WTC11 (cell line): ENCODE measurements at regions not wholly inside any gene's neighbourhood (a gene's known extent, or its start where the extent isn't known, plus 50 kb on each side); places are given as distances from the start of the nearest gene placed in this dataset.
A peak's percentile ranks its signal among the peaks of the same experiment; 100 is the strongest.

Experiments used
- ATAC-seq: fragments of 200-7000 bp; cut with Tn5 transposase; 2 replicates; pipeline ENCODE4 v1.10.0; 2021; ENCODE audit warnings: mild to moderate bottlenecking, moderate library complexity
- CTCF ChIA-PET: fragments of 300-600 bp; sonication (Branson Sonifier 250); formaldehyde crosslinking; loops from one replicate; lab custom pipeline; 2021; ENCODE audit warnings: antibody characterized with exemption; lab: Charles Lee
- POLR2A ChIA-PET: fragments of 350-600 bp; sonication (Branson Sonifier 250); formaldehyde crosslinking; loops from one replicate; lab custom pipeline; 2021; ENCODE audit warnings: antibody characterized with exemption; lab: Charles Lee
- DNase-seq: peaks from one replicate; pipeline ENCODE4 v3.0.0; 2021; ENCODE audit warnings: low spot score
- H3K27ac Mint-ChIP-seq: 2 replicates; pipeline ENCODE4 v1.8.0; 2021; ENCODE audit warnings: mixed read lengths
- H3K27me3 Mint-ChIP-seq: 2 replicates; pipeline ENCODE4 v1.8.0; 2021; ENCODE audit warnings: low read depth, mild to moderate bottlenecking, moderate library complexity, mixed read lengths
- H3K36me3 Mint-ChIP-seq: 2 replicates; pipeline ENCODE4 v1.8.0; 2021; ENCODE audit warnings: mixed read lengths
- H3K4me1 Mint-ChIP-seq: 2 replicates; pipeline ENCODE4 v1.8.0; 2022; ENCODE audit warnings: mixed read lengths
- H3K4me3 Mint-ChIP-seq: 2 replicates; pipeline ENCODE4 v1.8.0; 2021; ENCODE audit warnings: mild to moderate bottlenecking, moderate library complexity, mixed read lengths
- H3K9me3 Mint-ChIP-seq: 2 replicates; pipeline ENCODE4 v1.8.0; 2021; ENCODE audit warnings: mixed read lengths
- ATF2 ChIP-seq: sonication (generic); formaldehyde crosslinking; IDR thresholded peaks from 2 replicates; pipeline ENCODE4 v1.8.1; 2022; ENCODE audit warnings: low read depth, missing genetic modification reagents, borderline replicate concordance
- E2F4 ChIP-seq: sonication (generic); formaldehyde crosslinking; IDR thresholded peaks from 2 replicates; pipeline ENCODE4 v1.8.1; 2022; ENCODE audit warnings: low read depth, mild to moderate bottlenecking, moderate library complexity, missing genetic modification reagents, borderline replicate concordance
- JUN ChIP-seq: sonication (generic); formaldehyde crosslinking; IDR thresholded peaks from 2 replicates; pipeline ENCODE4 v1.8.0; 2023; ENCODE audit warnings: mild to moderate bottlenecking, missing genetic modification reagents
- NR3C1 ChIP-seq: sonication (generic); formaldehyde crosslinking; conservative IDR thresholded peaks from 2 replicates; pipeline ENCODE4 v1.8.1; 2023; ENCODE audit warnings: low read depth, mild to moderate bottlenecking, missing genetic modification reagents
- PRRX2 ChIP-seq: fragments of 250-450 bp; sonication (Bioruptor Pico); IDR thresholded peaks from 2 replicates; pipeline ENCODE4 v1.8.0; 2021; ENCODE audit warnings: mild to moderate bottlenecking
- RORB ChIP-seq: fragments of 250-450 bp; sonication (Bioruptor Pico); IDR thresholded peaks from 2 replicates; pipeline ENCODE4 v1.9.0; 2021; ENCODE audit warnings: mild to moderate bottlenecking
- TEAD4 ChIP-seq: sonication (generic); formaldehyde crosslinking; IDR thresholded peaks from 2 replicates; pipeline ENCODE4 v1.8.0; 2022; ENCODE audit warnings: mild to moderate bottlenecking, missing genetic modification reagents
- ZNF317 ChIP-seq: sonication (generic); formaldehyde crosslinking; IDR thresholded peaks from 2 replicates; pipeline ENCODE4 v1.8.1; 2023; ENCODE audit warnings: low read depth, mild to moderate bottlenecking, moderate library complexity, missing genetic modification reagents, borderline replicate concordance
- ZNF416 ChIP-seq: fragments of 250-450 bp; sonication (Bioruptor Pico); IDR thresholded peaks from 2 replicates; pipeline ENCODE4 v1.9.0; 2021; ENCODE audit warnings: mild to moderate bottlenecking, inconsistent platforms
- ZNF423 ChIP-seq: fragments of 250-450 bp; sonication (Bioruptor Pico); IDR thresholded peaks from 2 replicates; pipeline ENCODE4 v2.1.2; 2022; ENCODE audit warnings: mild to moderate bottlenecking, moderate library complexity
- ZNF532 ChIP-seq: fragments of 250-450 bp; sonication (Bioruptor Pico); IDR thresholded peaks from 2 replicates; pipeline ENCODE4 v1.9.0; 2021; ENCODE audit warnings: mild to moderate bottlenecking, borderline replicate concordance
- TF ChIP-seq, protein P1 (sequence below): sonication (generic); formaldehyde crosslinking; IDR thresholded peaks from 2 replicates; pipeline ENCODE4 v1.8.0; 2023; ENCODE audit warnings: mild to moderate bottlenecking, missing genetic modification reagents
- TF ChIP-seq, protein P2 (sequence below): sonication (generic); formaldehyde crosslinking; IDR thresholded peaks from 2 replicates; pipeline ENCODE4 v1.8.0; 2022; ENCODE audit warnings: mild to moderate bottlenecking, missing genetic modification reagents
- TF ChIP-seq, protein P3 (sequence below): fragments of 250-450 bp; sonication (Bioruptor Pico); IDR thresholded peaks from 2 replicates; pipeline ENCODE4 v1.9.0; 2021; ENCODE audit warnings: moderate library complexity, mild to moderate bottlenecking, inconsistent platforms, borderline replicate concordance
- TF ChIP-seq, protein P4 (sequence below): sonication (generic); formaldehyde crosslinking; IDR thresholded peaks from 2 replicates; pipeline ENCODE4 v1.8.1; 2023; ENCODE audit warnings: mild to moderate bottlenecking, missing genetic modification reagents
- TF ChIP-seq, protein P5 (sequence below): fragments of 200-600 bp; IDR thresholded peaks from 2 replicates; pipeline ENCODE4 v1.8.0; 2022; ENCODE audit warnings: antibody characterized with exemption

DNA sequence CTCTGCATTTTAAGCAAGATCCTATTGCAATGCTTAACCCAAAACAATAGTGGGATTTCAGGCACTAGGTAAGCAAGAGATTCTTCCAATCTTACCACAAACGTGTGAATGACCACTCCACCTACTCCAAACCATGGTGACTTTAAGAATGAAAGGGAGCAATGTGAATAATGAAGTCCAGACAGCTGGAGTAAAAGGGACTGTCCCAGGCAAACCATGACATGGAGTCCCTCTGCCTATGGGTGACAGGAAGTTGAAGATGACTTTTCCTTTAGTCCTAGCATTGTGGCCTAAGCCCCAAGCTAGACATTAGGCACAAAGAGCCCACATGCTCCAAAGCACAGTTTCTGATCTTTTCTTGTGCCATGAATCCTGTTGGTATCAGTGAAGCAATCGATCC is 179.0 kb downstream of the SHQ1 start:
- ATAC-seq (no peak), DNase-seq (no peak)
- peaks cover 7% of the 10 kb centered on the region for H3K4me1 Mint-ChIP-seq
- POLR2A ChIA-PET = no interaction called here
- H3K27ac Mint-ChIP-seq = no peak overlapping the region
- no peak for TF ChIP-seq NR3C1 (CRISPR knock-in tag)
- TF ChIP-seq, protein P1, sequence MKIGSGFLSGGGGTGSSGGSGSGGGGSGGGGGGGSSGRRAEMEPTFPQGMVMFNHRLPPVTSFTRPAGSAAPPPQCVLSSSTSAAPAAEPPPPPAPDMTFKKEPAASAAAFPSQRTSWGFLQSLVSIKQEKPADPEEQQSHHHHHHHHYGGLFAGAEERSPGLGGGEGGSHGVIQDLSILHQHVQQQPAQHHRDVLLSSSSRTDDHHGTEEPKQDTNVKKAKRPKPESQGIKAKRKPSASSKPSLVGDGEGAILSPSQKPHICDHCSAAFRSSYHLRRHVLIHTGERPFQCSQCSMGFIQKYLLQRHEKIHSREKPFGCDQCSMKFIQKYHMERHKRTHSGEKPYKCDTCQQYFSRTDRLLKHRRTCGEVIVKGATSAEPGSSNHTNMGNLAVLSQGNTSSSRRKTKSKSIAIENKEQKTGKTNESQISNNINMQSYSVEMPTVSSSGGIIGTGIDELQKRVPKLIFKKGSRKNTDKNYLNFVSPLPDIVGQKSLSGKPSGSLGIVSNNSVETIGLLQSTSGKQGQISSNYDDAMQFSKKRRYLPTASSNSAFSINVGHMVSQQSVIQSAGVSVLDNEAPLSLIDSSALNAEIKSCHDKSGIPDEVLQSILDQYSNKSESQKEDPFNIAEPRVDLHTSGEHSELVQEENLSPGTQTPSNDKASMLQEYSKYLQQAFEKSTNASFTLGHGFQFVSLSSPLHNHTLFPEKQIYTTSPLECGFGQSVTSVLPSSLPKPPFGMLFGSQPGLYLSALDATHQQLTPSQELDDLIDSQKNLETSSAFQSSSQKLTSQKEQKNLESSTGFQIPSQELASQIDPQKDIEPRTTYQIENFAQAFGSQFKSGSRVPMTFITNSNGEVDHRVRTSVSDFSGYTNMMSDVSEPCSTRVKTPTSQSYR = no peak
- no peak for TF ChIP-seq ATF2 (CRISPR knock-in tag)
- TF ChIP-seq JUN (CRISPR knock-in tag) = no peak
- TF ChIP-seq RORB (CRISPR knock-in tag) = no peak
- no peak for TF ChIP-seq ZNF423 (CRISPR knock-in tag)
- TF ChIP-seq, protein P2, sequence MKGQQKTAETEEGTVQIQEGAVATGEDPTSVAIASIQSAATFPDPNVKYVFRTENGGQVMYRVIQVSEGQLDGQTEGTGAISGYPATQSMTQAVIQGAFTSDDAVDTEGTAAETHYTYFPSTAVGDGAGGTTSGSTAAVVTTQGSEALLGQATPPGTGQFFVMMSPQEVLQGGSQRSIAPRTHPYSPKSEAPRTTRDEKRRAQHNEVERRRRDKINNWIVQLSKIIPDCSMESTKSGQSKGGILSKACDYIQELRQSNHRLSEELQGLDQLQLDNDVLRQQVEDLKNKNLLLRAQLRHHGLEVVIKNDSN (CRISPR knock-in tag) = no peak
- TF ChIP-seq, protein P3, sequence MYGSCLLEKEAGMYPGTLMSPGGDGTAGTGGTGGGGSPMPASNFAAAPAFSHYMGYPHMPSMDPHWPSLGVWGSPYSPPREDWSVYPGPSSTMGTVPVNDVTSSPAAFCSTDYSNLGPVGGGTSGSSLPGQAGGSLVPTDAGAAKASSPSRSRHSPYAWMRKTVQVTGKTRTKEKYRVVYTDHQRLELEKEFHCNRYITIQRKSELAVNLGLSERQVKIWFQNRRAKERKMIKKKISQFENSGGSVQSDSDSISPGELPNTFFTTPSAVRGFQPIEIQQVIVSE (CRISPR knock-in tag) = no peak
- TF ChIP-seq PRRX2 (CRISPR knock-in tag) = no peak
- TF ChIP-seq, protein P4, sequence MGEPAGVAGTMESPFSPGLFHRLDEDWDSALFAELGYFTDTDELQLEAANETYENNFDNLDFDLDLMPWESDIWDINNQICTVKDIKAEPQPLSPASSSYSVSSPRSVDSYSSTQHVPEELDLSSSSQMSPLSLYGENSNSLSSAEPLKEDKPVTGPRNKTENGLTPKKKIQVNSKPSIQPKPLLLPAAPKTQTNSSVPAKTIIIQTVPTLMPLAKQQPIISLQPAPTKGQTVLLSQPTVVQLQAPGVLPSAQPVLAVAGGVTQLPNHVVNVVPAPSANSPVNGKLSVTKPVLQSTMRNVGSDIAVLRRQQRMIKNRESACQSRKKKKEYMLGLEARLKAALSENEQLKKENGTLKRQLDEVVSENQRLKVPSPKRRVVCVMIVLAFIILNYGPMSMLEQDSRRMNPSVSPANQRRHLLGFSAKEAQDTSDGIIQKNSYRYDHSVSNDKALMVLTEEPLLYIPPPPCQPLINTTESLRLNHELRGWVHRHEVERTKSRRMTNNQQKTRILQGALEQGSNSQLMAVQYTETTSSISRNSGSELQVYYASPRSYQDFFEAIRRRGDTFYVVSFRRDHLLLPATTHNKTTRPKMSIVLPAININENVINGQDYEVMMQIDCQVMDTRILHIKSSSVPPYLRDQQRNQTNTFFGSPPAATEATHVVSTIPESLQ (CRISPR knock-in tag) = no peak
- no peak for TF ChIP-seq E2F4 (CRISPR knock-in tag)
- TF ChIP-seq ZNF416 (CRISPR knock-in tag) = no peak
- no peak for TF ChIP-seq ZNF317
- no peak for TF ChIP-seq TEAD4 (CRISPR knock-in tag)
- no peaks in the 10 kb centered on the region for H3K27me3 Mint-ChIP-seq
- CTCF ChIA-PET = no interaction called here
- no peaks in the 10 kb centered on the region for H3K36me3 Mint-ChIP-seq
- peaks cover 5% of the 10 kb centered on the region for H3K9me3 Mint-ChIP-seq
- no peak overlapping the region for H3K4me3 Mint-ChIP-seq

- Mint-ChIP-seq H3K4me3 (no peak overlapping the region), H3K9me3 (peaks cover 5% of the 10 kb centered on the region), H3K27ac (no peak overlapping the region), H3K4me1 (peaks cover 7% of the 10 kb centered on the region), H3K36me3 (no peaks in the 10 kb centered on the region), H3K27me3 (no peaks in the 10 kb centered on the region)
- DNase-seq = no peak
- ChIA-PET CTCF (interaction anchor here (0.7 to 2.9 kb wide), 30 partner anchors 9 to 791 kb away, joined by 3 to 35 read pairs (median 4); partner anchors contain the start of gene SHQ1), POLR2A (interaction anchor here (0.7 to 0.9 kb wide), 2 partner anchors 103 to 156 kb away, joined by 4 to 5 read pairs; no protein-coding TSS in a partner anchor)
- no peak for ATAC-seq
- TF ChIP-seq ZNF532 = no peak
- TF ChIP-seq, protein P5, sequence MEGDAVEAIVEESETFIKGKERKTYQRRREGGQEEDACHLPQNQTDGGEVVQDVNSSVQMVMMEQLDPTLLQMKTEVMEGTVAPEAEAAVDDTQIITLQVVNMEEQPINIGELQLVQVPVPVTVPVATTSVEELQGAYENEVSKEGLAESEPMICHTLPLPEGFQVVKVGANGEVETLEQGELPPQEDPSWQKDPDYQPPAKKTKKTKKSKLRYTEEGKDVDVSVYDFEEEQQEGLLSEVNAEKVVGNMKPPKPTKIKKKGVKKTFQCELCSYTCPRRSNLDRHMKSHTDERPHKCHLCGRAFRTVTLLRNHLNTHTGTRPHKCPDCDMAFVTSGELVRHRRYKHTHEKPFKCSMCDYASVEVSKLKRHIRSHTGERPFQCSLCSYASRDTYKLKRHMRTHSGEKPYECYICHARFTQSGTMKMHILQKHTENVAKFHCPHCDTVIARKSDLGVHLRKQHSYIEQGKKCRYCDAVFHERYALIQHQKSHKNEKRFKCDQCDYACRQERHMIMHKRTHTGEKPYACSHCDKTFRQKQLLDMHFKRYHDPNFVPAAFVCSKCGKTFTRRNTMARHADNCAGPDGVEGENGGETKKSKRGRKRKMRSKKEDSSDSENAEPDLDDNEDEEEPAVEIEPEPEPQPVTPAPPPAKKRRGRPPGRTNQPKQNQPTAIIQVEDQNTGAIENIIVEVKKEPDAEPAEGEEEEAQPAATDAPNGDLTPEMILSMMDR = 0 out of 2 replicates have a peak, but pooled peaks have one; percentile 7
Measured at GRCh38 chr3:72666447-72666755, 181.8 kb downstream of the SHQ1 start.
